Hematopoietic multipotent progenitor cell treated with erythropoietin and hydrocortisone succinate and interleukin-3 and kit ligand, for 4 days (in vitro differentiated cells): ENCODE measurements at regions not wholly inside any gene's neighbourhood (a gene's known extent, or its start where the extent isn't known, plus 50 kb on each side); places are given as distances from the start of the nearest gene placed in this dataset.
"Not testable (repeated sequence)": the region's sequence is repeated elsewhere in the genome, so short reads cannot be mapped to it uniquely, and the experiment has no call there.

Experiments
- DNase-seq: peaks from one replicate; pipeline ENCODE4 v3.0.0-alpha.2; 2015

GRCh38 chr7:47188653-47189315, 393.1 kb downstream of the TNS3 start:
- peak; percentile 64 for DNase-seq

DNA sequence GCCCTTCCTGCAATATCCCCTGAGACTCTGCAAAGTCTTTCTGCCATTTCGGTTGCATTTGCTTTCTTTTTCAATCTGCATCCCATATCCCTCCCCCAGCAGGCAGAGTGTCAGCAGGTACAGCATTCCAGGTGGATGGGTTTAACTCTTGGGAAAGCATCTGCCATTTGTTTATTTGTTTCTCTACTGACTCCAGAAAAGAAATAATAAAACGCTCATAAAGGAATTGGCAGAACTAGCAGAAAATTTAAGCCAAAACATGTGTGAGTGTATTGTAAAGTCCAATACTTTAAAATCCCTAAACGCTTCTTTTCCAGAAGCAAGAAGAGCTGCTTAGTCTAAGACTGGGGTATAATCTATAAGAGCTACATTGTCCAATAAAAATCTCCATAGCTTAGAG, 393.8 kb downstream of the TNS3 start:
- DNase-seq, result no peak

DNA sequence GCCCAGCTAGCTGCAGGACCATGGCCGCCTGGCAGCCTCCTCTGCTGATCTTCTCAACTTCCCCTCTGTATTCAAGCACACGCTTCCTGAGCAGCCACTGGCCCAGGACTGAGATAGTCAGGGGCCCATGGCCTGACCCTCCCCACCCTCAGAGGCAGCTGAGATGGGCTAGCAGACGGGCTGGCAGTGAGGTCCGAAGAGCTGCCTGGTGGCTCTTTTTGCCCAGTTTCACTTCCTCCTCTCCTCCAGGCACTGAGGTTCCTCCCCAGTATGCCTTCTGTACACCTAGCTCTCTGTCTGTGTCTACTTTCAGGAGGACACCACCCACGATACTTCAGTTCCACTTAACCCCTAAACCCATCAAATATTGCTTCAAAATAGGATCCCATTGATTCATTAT, 395.6 kb downstream of the TNS3 start:
- DNase-seq, result no peak

GRCh38 chr7:47185839-47186238, 396.1 kb downstream of the TNS3 start:
- DNase-seq, result no peak

DNA sequence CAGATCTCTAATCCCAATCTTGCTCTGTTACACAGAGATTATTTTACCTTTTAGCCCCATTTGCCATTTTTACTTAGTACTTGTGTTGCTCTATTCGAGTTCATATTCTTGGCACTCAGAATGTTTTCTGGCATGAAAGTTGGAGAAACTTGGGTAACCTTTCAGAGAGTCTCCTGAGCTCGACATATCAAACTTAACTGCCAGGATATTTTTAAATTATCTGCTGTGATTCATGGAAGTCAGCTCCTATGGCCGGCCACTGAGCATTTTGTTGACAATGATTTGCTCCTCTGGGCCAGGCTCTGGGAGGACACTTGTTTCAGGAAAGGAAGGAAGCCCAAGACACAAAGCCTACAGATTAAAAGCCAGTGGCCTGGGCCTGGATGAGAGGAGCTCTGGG, 396.7 kb downstream of the TNS3 start:
- no peak for DNase-seq

GRCh38 chr7:47183862-47184590, 397.9 kb downstream of the TNS3 start:
- DNase-seq, result no peak

DNA sequence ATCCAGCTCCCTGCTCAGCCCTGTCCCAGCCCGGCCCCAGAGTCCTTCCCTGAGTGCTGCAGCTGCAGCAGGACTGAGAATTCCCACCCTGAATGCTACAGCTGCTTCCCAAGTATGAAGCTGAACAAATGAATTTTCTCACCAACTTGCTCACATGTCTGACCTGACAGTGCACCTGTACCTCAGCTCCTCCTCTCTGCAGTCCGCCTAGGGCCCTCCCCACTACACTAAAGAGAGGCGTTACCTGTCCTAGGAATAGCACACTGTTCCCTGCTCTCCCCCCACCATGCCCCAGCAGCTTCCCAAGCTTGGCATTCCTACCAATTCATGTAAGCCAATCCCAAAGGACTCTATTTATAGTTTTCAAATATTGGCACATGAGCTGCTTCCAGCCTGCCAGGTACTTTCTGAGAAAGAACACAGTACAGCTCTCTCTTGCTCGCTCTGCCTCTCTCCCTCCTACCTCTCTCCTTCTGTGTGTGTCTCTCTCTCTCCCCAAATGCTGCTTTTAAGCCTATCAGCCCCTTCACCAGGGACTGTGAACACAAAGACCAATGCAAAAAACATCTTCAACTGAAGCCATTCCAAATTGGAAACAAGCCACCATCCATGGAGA, 400.1 kb downstream of the TNS3 start:
- DNase-seq, result no peak

DNA sequence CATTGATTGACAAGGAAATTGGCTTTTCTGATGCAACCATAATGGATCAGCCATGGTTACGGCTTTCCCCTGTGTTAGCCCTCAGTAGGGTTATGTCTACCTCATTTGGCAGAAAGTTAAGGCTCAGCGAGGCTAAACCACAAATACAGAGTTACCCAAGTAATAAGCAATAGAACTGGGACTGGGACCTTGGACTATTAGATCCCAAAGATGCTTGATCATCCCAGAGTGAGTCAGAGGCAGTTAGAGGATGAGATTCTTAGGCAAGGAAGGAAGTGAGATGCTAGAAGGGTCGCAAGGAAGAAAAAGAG, 401.4 kb downstream of the TNS3 start:
- no peak for DNase-seq

DNA sequence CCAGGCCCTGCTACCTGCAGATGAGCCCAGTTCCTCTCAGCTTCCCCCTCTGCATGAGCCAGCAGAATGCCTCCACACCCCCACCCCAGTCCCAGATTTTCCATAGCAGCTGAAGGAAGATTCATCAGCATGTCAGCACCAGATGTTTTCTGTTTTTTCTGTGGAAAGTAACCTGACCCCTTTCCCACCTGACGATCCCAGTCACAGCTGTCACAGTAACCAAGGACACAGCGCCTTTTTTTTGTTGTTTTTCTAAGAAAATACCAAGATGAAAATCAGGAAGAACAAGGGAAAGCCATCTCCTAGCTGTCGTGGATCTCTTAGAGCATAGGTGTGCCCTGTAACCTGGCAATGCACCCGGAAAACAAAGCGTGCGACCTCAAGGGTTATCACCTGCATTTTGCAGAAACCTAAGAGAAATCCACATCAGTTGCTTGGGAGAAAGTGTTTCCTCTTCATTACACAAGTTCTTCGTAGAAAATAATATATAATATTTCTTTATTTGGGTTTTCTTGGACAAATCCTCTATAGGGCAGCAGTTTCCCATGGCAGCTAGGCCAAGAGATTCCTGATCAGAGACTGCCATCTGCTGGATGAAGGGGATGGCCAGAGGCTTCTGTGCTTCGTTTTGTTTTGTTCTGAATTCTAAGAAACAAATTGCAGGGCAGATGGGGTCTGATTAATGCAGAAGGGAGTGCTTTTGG, 401.9 kb downstream of the TNS3 start:
- DNase-seq, result peak; percentile 78

- not testable (repeated sequence) for DNase-seq
Measured at GRCh38 chr7:47172602-47173539, 409.0 kb downstream of the TNS3 start.

DNA sequence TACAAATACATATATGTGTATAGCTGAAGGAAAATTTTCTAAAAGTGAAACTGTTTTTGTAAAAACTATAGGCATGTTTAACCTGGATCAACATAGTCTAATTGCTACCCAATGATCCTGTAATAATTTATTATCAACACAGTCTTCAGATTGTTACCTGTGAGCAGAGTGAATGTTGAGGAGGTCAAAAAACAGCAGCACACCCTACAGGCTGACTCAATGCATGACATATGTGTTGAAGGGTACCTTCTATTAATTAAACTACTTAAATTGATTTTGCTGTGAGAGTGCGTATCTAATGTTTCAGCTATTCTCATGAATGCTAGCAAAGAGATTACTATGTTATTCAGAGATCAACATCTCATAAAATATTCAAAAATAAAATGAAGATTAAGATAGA, 411.4 kb downstream of the TNS3 start:
- no peak for DNase-seq

GRCh38 chr7:47154791-47155190, 427.1 kb downstream of the TNS3 start:
- DNase-seq, result no peak

- DNase-seq, result no peak
Measured at GRCh38 chr7:47153576-47153975, 428.3 kb downstream of the TNS3 start.

DNA sequence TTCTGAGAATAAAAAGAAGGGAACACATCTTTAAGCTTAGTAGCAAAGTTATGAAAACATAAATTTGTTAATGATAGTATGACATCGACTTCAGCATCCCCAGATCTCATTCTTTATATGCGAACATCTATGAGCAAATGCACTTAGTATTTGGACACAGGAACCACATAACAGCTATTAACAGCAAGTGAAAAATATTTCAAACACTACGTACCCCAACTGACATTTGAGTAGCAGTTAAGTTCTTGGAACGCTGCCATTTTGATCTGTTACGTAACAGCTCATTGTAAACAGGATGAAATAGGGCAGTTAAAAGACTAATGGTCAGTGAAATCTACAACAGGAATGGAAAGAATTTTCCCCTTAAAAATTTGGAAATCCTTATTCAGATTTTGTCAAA, 428.9 kb downstream of the TNS3 start:
- peak; percentile 64 for DNase-seq

DNA sequence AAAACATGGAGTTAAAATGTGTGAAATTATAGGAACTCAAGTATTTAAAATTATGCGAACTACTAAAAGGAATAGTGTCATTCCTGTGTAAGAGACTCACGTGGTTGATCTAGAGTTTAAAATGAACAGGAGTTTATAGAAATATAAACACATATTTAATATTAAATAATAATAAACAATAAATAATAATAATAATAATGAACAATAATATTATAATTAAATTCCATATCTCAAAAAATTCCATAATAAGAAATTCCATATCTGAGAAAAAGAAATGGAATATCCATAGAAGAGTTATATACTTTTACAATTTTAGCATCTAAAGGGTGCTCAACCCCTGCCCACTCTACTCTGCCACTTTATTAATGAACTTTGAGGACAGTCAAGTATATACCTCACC, 429.6 kb downstream of the TNS3 start:
- no peak for DNase-seq

GRCh38 chr7:47150497-47151260, 431.2 kb downstream of the TNS3 start:
- DNase-seq, result no peak

- DNase-seq, result no peak
Measured at GRCh38 chr7:47149971-47150370, 431.9 kb downstream of the TNS3 start.

GRCh38 chr7:47149208-47149839, 432.6 kb downstream of the TNS3 start:
- no peak for DNase-seq

DNA sequence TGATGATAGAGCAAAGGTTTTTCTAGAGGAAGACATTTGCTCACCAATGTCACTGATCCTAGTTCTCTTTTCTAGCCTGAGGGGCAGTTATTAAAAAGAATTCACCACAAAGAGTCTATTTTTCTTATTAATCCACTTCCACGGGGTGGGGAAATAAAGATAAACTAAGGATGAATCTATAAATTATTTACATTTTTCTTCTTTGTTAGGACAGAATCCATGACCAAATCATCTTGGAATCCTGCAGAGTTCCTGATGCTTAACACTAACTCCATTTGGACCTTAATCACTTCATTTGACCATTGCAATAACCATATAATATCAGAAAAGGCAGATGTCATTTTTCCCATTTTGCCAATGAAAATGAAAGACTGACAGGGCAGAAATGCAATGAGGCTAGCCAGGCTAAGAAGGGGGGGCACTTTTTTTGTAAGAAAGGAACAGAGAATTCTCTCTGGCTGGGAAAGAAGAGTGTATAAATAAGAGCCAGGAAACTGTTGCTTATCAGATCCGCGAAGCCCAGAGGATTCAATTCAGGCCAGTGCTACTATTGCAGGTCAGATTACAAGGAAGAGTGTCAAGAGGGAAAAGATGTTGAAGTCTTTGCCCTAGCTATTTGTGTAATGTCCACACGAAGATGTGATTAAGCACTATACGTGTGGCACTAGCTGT, 433.2 kb downstream of the TNS3 start:
- no peak for DNase-seq

GRCh38 chr7:47147213-47147631, 434.7 kb downstream of the TNS3 start:
- no peak for DNase-seq

DNA sequence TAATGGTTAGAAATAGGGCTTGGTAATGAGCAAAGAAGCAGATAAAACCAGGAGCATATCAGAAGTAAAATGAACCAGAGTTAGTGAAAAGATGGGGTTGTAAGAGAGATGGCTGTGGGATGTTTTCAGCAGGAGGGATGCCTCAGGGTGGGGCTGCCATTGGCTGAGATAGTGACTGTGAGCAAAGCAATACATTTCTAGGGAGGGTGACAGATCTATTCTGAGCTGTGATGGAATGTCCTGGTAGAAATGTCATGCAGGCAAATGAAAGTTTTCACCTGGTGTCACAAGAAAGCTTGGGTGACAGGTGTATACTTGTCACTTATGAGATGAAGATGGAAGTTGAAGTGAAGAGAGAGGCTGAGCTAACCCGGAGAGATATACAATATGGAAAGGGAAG, 435.9 kb downstream of the TNS3 start:
- DNase-seq, result no peak
